Esophagus muscularis mucosa (tissue), 4 donors: ENCODE measurements at regions not wholly inside any gene's neighbourhood (a gene's known extent, or its start where the extent isn't known, plus 50 kb on each side); places are given as distances from the start of the nearest gene placed in this dataset.
A peak's percentile ranks its signal among the peaks of the same experiment; 100 is the strongest.

ENCODE experiments used
- DNase-seq: peaks from one replicate; pipeline ENCODE4 v3.0.0-alpha.2; 2017; ENCODE audit errors: extremely low spot score
- H3K27ac ChIP-seq, 4 donors: fragments of 200-600 bp; sonication (generic); replicated peaks in 1 of 4; 1 replicate in 3 of 4; 2 replicates in 1 of 4; pipeline ENCODE4 v1.5.1; 2016 to 2019; ENCODE audit warnings: mild to moderate bottlenecking in 1 of 4
- H3K27me3 ChIP-seq, 4 donors: fragments of 200-600 bp; sonication (generic); one replicate each; pipeline versions ENCODE4 v1.5.1 to v1.6.0; 2016 to 2019
- H3K36me3 ChIP-seq, 4 donors: fragments of 200-600 bp; sonication (generic); one replicate each; pipeline ENCODE4 v1.5.1; 2016 to 2019
- H3K4me1 ChIP-seq, 4 donors: fragments of 200-600 bp; sonication (generic); one replicate each; pipeline ENCODE4 v1.5.1; 2016 to 2019
- H3K4me3 ChIP-seq, 4 donors: fragments of 200-600 bp; sonication (generic); 1 replicate in 2 of 4; 2 replicates in 2 of 4; pipeline ENCODE4 v1.5.1; 2016 to 2019; ENCODE audit warnings: mild to moderate bottlenecking in 4 of 4, moderate library complexity in 1 of 4
- H3K9me3 ChIP-seq, 4 donors: fragments of 200-600 bp; sonication (generic); 1 replicate in 3 of 4; 2 replicates in 1 of 4; pipeline ENCODE4 v1.5.1; 2016 to 2019
- CTCF ChIP-seq, 3 experiments: fragments of 200-600 bp in 2 of 3; fragments of 450-650 bp in 1 of 3; sonication (generic) in 2 of 3; IDR thresholded peaks; one replicate each; pipeline ENCODE4 v1.5.1; 2017 to 2019; ENCODE audit warnings: antibody characterized with exemption in 3 of 3, mild to moderate bottlenecking in 2 of 3, moderate library complexity in 1 of 3
- EP300 ChIP-seq: sonication (generic); formaldehyde crosslinking; IDR thresholded peaks from one replicate; pipeline ENCODE4 v1.6.1; 2017; ENCODE audit warnings: antibody characterized with exemption
- POLR2A ChIP-seq: fragments of 450-650 bp; IDR thresholded peaks from one replicate; pipeline ENCODE4 v1.6.1; 2017; ENCODE audit warnings: antibody characterized with exemption, moderate library complexity, mild to moderate bottlenecking, low read depth
- POLR2AphosphoS5 ChIP-seq, 2 donors: sonication (generic); formaldehyde crosslinking; IDR thresholded peaks; one replicate each; pipeline ENCODE4 v1.6.1; 2017; ENCODE audit warnings: antibody characterized with exemption in 2 of 2
- WGBS: methylation state at CpG from one replicate; pipeline ENCODE4 v1.1.5; 2018; 5-methylcytosine and 5-hydroxymethylcytosine counted together
- intact Hi-C: fragments of 100-400 bp; cut with DNase I; formaldehyde crosslinking; loops from one replicate; pipeline ENCODE4 v1.15.1; 2023

GRCh38 chr5:166906991-166907713, 1384.3 kb upstream of the WWC1 start:
- intact Hi-C loops: no loop called here
- H3K4me1 ChIP-seq: peaks cover 0 to 3% (median 0%) of the 10 kb centered on the region in 4 donors
- 50% methylated on average over 6 of the region's 6 CpGs for WGBS
- DNase-seq: no peak
- H3K36me3 ChIP-seq: no peaks in the 10 kb centered on the region
- no peaks in the 10 kb centered on the region for H3K27me3 ChIP-seq
- no peak for TF ChIP-seq EP300
- peak in 1 of 2 donors; percentile 13 for TF ChIP-seq POLR2AphosphoS5 (IDR thresholded peaks at IDR 0.05)
- H3K9me3 ChIP-seq: no peaks in the 10 kb centered on the region
- H3K27ac ChIP-seq: no peak overlapping the region
- H3K4me3 ChIP-seq: no peak overlapping the region

- intact Hi-C loops: no loop called here
- Histone ChIP-seq H3K4me1 (peaks cover 0 to 3% (median 0%) of the 10 kb centered on the region in 4 donors), H3K9me3 (no peaks in the 10 kb centered on the region), H3K4me3 (no peak overlapping the region), H3K36me3 (no peaks in the 10 kb centered on the region), H3K27me3 (no peaks in the 10 kb centered on the region), H3K27ac (no peak overlapping the region)
- no peak for TF ChIP-seq CTCF (IDR thresholded peaks at IDR 0.05)
- no peak for TF ChIP-seq POLR2AphosphoS5 (IDR thresholded peaks at IDR 0.05)
- no peak for TF ChIP-seq EP300
- no peak for TF ChIP-seq POLR2A
- DNase-seq: no peak
Observed at GRCh38 chr5:166909040-166909439, 1382.4 kb upstream of the WWC1 start.

GRCh38 chr5:166909926-166910325, 1381.5 kb upstream of the WWC1 start:
- no peak for TF ChIP-seq POLR2AphosphoS5 (IDR thresholded peaks at IDR 0.05)
- TF ChIP-seq POLR2A: no peak
- no peak for TF ChIP-seq CTCF (IDR thresholded peaks at IDR 0.05)
- no peak for TF ChIP-seq EP300
- intact Hi-C loops: no loop called here
- WGBS: 91% methylated on average over 2 of the region's 2 CpGs
- no peak overlapping the region for H3K4me3 ChIP-seq
- H3K4me1 ChIP-seq: peaks cover 0 to 3% (median 0%) of the 10 kb centered on the region in 4 donors
- DNase-seq: no peak
- H3K27ac ChIP-seq: no peak overlapping the region
- no peaks in the 10 kb centered on the region for H3K27me3 ChIP-seq
- H3K36me3 ChIP-seq: no peaks in the 10 kb centered on the region
- no peaks in the 10 kb centered on the region for H3K9me3 ChIP-seq

GRCh38 chr5:166910995-166911394, 1380.5 kb upstream of the WWC1 start:
- no peak for DNase-seq
- Histone ChIP-seq H3K27me3 (no peaks in the 10 kb centered on the region), H3K4me1 (peaks cover 0 to 3% (median 0%) of the 10 kb centered on the region in 4 donors), H3K36me3 (no peaks in the 10 kb centered on the region), H3K27ac (no peak overlapping the region), H3K4me3 (no peak overlapping the region), H3K9me3 (no peaks in the 10 kb centered on the region)
- TF ChIP-seq POLR2AphosphoS5 (IDR thresholded peaks at IDR 0.05) (no peak), EP300 (no peak), CTCF (IDR thresholded peaks at IDR 0.05) (no peak), POLR2A (no peak)
- 57% methylated on average over 3 of the region's 3 CpGs for WGBS
- intact Hi-C loops: no loop called here

- Histone ChIP-seq H3K27me3 (no peaks in the 10 kb centered on the region), H3K4me3 (no peak overlapping the region)
Observed at GRCh38 chr5:166916021-166916420, 1375.4 kb upstream of the WWC1 start.

More at GRCh38 chr5:166916021-166916420, 1375.4 kb upstream of the WWC1 start:
- no peak for DNase-seq
- 90% methylated on average over 4 of the region's 4 CpGs for WGBS
- Histone ChIP-seq H3K4me1 (no peaks in the 10 kb centered on the region), H3K9me3 (no peaks in the 10 kb centered on the region), H3K27ac (no peak overlapping the region), H3K36me3 (no peaks in the 10 kb centered on the region)
- no peak for TF ChIP-seq CTCF (IDR thresholded peaks at IDR 0.05)
- no peak for TF ChIP-seq POLR2AphosphoS5 (IDR thresholded peaks at IDR 0.05)
- no peak for TF ChIP-seq EP300
- TF ChIP-seq POLR2A: no peak
- intact Hi-C loops: no loop called here
